Mammary epithelial cell (primary cell): ENCODE measurements at regions not wholly inside any gene's neighbourhood (a gene's known extent, or its start where the extent isn't known, plus 50 kb on each side); places are given as distances from the start of the nearest gene placed in this dataset.

ENCODE experiments used
- CTCF ChIP-seq, 2 donors: IDR thresholded peaks in 1 of 2; conservative IDR thresholded peaks in 1 of 2; 2 replicates each; pipeline ENCODE4 v1.5.1; 2011 to 2012; ENCODE audit warnings: inconsistent platforms in 2 of 2, low read length in 2 of 2, mild to moderate bottlenecking in 2 of 2, control low read depth in 1 of 2, low read depth in 1 of 2; ENCODE audit not compliant: insufficient read depth in 1 of 2; ENCODE audit errors: extremely low read depth in 1 of 2
- EZH2 ChIP-seq: IDR thresholded peaks from 2 replicates; pipeline ENCODE4 v1.6.1; 2012; ENCODE audit warnings: low read length, inconsistent platforms, borderline replicate concordance

GRCh38 chr15:70185251-70185711 is 87.6 kb upstream of the TLE3 start:
- no peak for TF ChIP-seq CTCF (conservative IDR thresholded peaks at IDR 0.05 in 1 of 2, IDR thresholded peaks at IDR 0.05 in 1 of 2; ENCODE audit: extremely low read depth in 1 of 2, insufficient read depth in 1 of 2, low read depth in 1 of 2, low read length in 2 of 2)
- TF ChIP-seq EZH2, result no peak
